ENCODE measurements at regions not wholly inside any gene's neighbourhood (a gene's known extent, or its start where the extent isn't known, plus 50 kb on each side); places are given as distances from the start of the nearest gene placed in this dataset.

DNA sequence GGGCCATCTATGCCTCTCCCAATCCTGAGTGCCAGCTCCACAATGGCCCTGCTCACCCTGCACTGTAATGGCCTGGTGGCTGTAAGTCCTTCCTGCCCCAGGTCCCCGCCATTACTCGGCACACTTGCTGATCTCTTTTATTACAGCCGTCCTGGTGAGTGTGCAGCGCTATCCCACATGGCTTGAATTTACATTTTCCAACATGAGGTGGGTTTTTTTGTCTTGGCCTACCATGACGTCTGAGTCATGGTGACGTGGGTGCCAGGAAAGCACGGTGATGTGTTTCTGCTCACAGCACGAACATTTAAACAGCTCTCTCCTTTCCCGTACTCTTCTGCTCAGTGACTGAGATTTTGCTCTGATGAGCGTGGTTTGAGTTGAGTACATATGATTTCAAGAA lies 55.2 kb upstream of the FOXF1 start:
- no peak for TF ChIP-seq POLR2A (IDR thresholded peaks at IDR 0.05)
- TF ChIP-seq, protein P1, sequence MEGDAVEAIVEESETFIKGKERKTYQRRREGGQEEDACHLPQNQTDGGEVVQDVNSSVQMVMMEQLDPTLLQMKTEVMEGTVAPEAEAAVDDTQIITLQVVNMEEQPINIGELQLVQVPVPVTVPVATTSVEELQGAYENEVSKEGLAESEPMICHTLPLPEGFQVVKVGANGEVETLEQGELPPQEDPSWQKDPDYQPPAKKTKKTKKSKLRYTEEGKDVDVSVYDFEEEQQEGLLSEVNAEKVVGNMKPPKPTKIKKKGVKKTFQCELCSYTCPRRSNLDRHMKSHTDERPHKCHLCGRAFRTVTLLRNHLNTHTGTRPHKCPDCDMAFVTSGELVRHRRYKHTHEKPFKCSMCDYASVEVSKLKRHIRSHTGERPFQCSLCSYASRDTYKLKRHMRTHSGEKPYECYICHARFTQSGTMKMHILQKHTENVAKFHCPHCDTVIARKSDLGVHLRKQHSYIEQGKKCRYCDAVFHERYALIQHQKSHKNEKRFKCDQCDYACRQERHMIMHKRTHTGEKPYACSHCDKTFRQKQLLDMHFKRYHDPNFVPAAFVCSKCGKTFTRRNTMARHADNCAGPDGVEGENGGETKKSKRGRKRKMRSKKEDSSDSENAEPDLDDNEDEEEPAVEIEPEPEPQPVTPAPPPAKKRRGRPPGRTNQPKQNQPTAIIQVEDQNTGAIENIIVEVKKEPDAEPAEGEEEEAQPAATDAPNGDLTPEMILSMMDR (IDR thresholded peaks at IDR 0.05), result no peak
